Neutrophil (primary cell): ENCODE measurements at regions not wholly inside any gene's neighbourhood (a gene's known extent, or its start where the extent isn't known, plus 50 kb on each side); places are given as distances from the start of the nearest gene placed in this dataset.

Experiments
- H3K27ac ChIP-seq: fragments of 200-600 bp; sonication (generic); 2 replicates; pipeline ENCODE4 v1.5.1; 2016; ENCODE audit warnings: mild to moderate bottlenecking, moderate library complexity
- H3K27me3 ChIP-seq: fragments of 200-600 bp; sonication (generic); 2 replicates; pipeline ENCODE4 v1.6.0; 2016; ENCODE audit warnings: mild to moderate bottlenecking
- H3K36me3 ChIP-seq: fragments of 200-600 bp; sonication (generic); 2 replicates; pipeline ENCODE4 v1.5.1; 2017
- H3K4me1 ChIP-seq, 2 experiments: fragments of 200-600 bp in 1 of 2; sonication (generic) in 1 of 2; 1 replicate in 1 of 2; 2 replicates in 1 of 2; pipeline versions ENCODE4 v1.5.1 to v1.6.1; 2013 to 2016; ENCODE audit warnings: low read depth in 1 of 2, low read length in 1 of 2, mild to moderate bottlenecking in 1 of 2, moderate library complexity in 1 of 2; ENCODE audit not compliant: control insufficient read depth in 1 of 2, insufficient read depth in 1 of 2
- H3K4me3 ChIP-seq, 2 experiments: fragments of 200-600 bp in 1 of 2; sonication (generic) in 1 of 2; 1 replicate in 1 of 2; 2 replicates in 1 of 2; pipeline ENCODE4 v1.5.1; 2013 to 2016; ENCODE audit warnings: low read depth in 1 of 2, low read length in 1 of 2, mild to moderate bottlenecking in 1 of 2, moderate library complexity in 1 of 2
- H3K9me3 ChIP-seq: fragments of 200-600 bp; sonication (generic); 2 replicates; pipeline ENCODE4 v1.5.1; 2016
- TF ChIP-seq, protein P1 (sequence below): fragments of 200-600 bp; sonication (generic); IDR thresholded peaks from 2 replicates; pipeline ENCODE4 v1.5.1; 2016; ENCODE audit warnings: antibody characterized with exemption

- H3K9me3 ChIP-seq = no peaks in the 10 kb centered on the region
- TF ChIP-seq, protein P1, sequence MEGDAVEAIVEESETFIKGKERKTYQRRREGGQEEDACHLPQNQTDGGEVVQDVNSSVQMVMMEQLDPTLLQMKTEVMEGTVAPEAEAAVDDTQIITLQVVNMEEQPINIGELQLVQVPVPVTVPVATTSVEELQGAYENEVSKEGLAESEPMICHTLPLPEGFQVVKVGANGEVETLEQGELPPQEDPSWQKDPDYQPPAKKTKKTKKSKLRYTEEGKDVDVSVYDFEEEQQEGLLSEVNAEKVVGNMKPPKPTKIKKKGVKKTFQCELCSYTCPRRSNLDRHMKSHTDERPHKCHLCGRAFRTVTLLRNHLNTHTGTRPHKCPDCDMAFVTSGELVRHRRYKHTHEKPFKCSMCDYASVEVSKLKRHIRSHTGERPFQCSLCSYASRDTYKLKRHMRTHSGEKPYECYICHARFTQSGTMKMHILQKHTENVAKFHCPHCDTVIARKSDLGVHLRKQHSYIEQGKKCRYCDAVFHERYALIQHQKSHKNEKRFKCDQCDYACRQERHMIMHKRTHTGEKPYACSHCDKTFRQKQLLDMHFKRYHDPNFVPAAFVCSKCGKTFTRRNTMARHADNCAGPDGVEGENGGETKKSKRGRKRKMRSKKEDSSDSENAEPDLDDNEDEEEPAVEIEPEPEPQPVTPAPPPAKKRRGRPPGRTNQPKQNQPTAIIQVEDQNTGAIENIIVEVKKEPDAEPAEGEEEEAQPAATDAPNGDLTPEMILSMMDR = no peak
- no peak overlapping the region for H3K27ac ChIP-seq
- H3K27me3 ChIP-seq = peaks cover 6% of the 10 kb centered on the region
- H3K4me3 ChIP-seq = no peak overlapping the region
- H3K36me3 ChIP-seq = no peaks in the 10 kb centered on the region
- H3K4me1 ChIP-seq = no peaks in the 10 kb centered on the region
Observed at GRCh38 chr2:45256867-45257641, 247.8 kb upstream of the SIX2 start.

GRCh38 chr2:45256173-45256866, 247.1 kb upstream of the SIX2 start:
- no peaks in the 10 kb centered on the region for H3K36me3 ChIP-seq
- H3K27me3 ChIP-seq = peaks cover 4% of the 10 kb centered on the region
- no peaks in the 10 kb centered on the region for H3K9me3 ChIP-seq
- H3K4me3 ChIP-seq = no peak overlapping the region
- TF ChIP-seq, protein P1 = no peak
- H3K27ac ChIP-seq = no peak overlapping the region
- no peaks in the 10 kb centered on the region for H3K4me1 ChIP-seq

DNA sequence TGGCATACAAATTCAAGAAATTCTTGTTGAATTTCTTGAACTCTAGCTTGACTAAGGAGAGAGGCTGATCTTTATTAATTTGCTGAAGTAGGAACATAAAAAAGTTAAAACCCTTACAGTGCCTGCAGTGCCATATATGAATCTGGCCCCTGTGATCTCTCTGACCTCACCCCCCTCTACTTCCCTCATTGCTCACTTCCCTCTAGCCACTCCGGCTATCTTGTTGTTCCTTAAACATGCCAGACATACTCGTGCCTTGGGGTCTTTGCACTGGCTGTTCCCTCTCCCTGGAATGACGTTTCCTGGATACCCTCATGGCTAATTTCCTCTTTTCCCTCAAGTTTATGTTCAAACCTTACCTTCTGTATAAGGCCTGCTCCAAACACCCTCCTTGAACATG, 246.3 kb upstream of the SIX2 start:
- Histone ChIP-seq H3K27ac (no peak overlapping the region), H3K4me1 (no peaks in the 10 kb centered on the region), H3K27me3 (peaks cover 12% of the 10 kb centered on the region), H3K9me3 (no peaks in the 10 kb centered on the region), H3K4me3 (no peak overlapping the region), H3K36me3 (no peaks in the 10 kb centered on the region)
- TF ChIP-seq, protein P1 = no peak

- no peak overlapping the region for H3K4me3 ChIP-seq
- TF ChIP-seq, protein P1 = no peak
- H3K27ac ChIP-seq = no peak overlapping the region
- no peaks in the 10 kb centered on the region for H3K36me3 ChIP-seq
- peaks cover 16% of the 10 kb centered on the region for H3K27me3 ChIP-seq
- H3K9me3 ChIP-seq = no peaks in the 10 kb centered on the region
- H3K4me1 ChIP-seq = no peaks in the 10 kb centered on the region
Observed at GRCh38 chr2:45254025-45254424, 244.8 kb upstream of the SIX2 start.

DNA sequence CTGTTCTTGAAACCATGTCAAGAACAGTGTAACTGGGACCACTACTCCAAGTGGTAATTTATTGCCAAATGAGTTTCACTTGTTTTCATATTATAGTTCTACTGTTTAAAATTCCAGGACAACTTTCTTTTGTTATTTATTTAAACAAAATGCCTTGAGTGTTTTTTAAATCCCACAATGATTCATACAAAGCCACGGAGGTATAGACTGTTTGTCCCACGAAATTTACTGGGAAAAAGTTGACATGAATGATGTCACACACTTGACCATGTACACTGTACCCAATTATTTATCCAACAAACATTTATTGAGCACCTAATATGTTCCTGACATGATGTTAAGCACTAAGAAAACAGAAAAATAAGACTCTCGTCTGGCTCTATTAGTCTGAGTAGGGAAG, 243.9 kb upstream of the SIX2 start:
- Histone ChIP-seq H3K9me3 (no peaks in the 10 kb centered on the region), H3K4me1 (no peaks in the 10 kb centered on the region), H3K27ac (no peak overlapping the region), H3K27me3 (peaks cover 16% of the 10 kb centered on the region), H3K36me3 (no peaks in the 10 kb centered on the region), H3K4me3 (no peak overlapping the region)
- TF ChIP-seq, protein P1 = no peak
